OCI-LY1 (cell line): ENCODE measurements at regions not wholly inside any gene's neighbourhood (a gene's known extent, or its start where the extent isn't known, plus 50 kb on each side); places are given as distances from the start of the nearest gene placed in this dataset.

Experiments
- H2AFZ ChIP-seq: fragments of 200-600 bp; sonication (generic), shearing (Covaris generic); 2 replicates; pipeline ENCODE4 v1.6.0; 2014; ENCODE audit warnings: antibody characterized with exemption, mild to moderate bottlenecking, low read length
- H3F3A ChIP-seq: fragments of 200-600 bp; sonication (generic), shearing (Covaris generic); 2 replicates; pipeline ENCODE4 v1.6.0; 2014; ENCODE audit warnings: mild to moderate bottlenecking, antibody characterized with exemption, low read length, moderate library complexity; ENCODE audit not compliant: insufficient read depth
- H3K27ac ChIP-seq: fragments of 200-600 bp; sonication (generic); 2 replicates; pipeline ENCODE4 v1.5.1; 2014; ENCODE audit warnings: low read length, mixed run types, mild to moderate bottlenecking, low read depth; ENCODE audit not compliant: poor library complexity, severe bottlenecking
- H3K27me3 ChIP-seq: fragments of 200-600 bp; sonication (generic); 2 replicates; pipeline ENCODE4 v1.6.0; 2014; ENCODE audit warnings: antibody characterized with exemption, mild to moderate bottlenecking, low read length, moderate library complexity; ENCODE audit not compliant: insufficient read depth
- H3K36me3 ChIP-seq: fragments of 200-600 bp; sonication (generic); 2 replicates; pipeline ENCODE4 v1.6.1; 2014; ENCODE audit warnings: mild to moderate bottlenecking, antibody characterized with exemption, low read length, moderate library complexity, mixed read lengths; ENCODE audit not compliant: insufficient read depth
- H3K4me1 ChIP-seq: fragments of 200-600 bp; sonication (generic); 2 replicates; pipeline ENCODE4 v1.5.1; 2014; ENCODE audit warnings: mild to moderate bottlenecking, low read length, moderate library complexity; ENCODE audit not compliant: insufficient read depth, severe bottlenecking
- H3K4me2 ChIP-seq: fragments of 200-600 bp; sonication (generic), shearing (Covaris generic); 2 replicates; pipeline ENCODE4 v1.6.1; 2014; ENCODE audit warnings: low read length
- H3K4me3 ChIP-seq: fragments of 200-600 bp; sonication (generic); 2 replicates; pipeline ENCODE4 v1.5.1; 2014; ENCODE audit warnings: low read length, low read depth, mild to moderate bottlenecking, mixed read lengths; ENCODE audit not compliant: poor library complexity, severe bottlenecking
- H3K79me2 ChIP-seq: fragments of 200-600 bp; shearing (Covaris generic); 2 replicates; pipeline ENCODE4 v1.6.1; 2016; ENCODE audit warnings: mixed run types, low read length, mixed read lengths; ENCODE audit not compliant: insufficient read depth
- H3K9ac ChIP-seq: fragments of 200-600 bp; sonication (generic), shearing (Covaris generic); 2 replicates; pipeline ENCODE4 v1.6.1; 2014; ENCODE audit warnings: mild to moderate bottlenecking, low read length, mixed read lengths
- H3K9me2 ChIP-seq: fragments of 200-600 bp; sonication (generic), shearing (Covaris generic); 2 replicates; pipeline ENCODE4 v1.6.1; 2014; ENCODE audit warnings: low read depth, mild to moderate bottlenecking, low read length, mixed read lengths
- H3K9me3 ChIP-seq: fragments of 200-600 bp; shearing (Covaris generic); 2 replicates; pipeline ENCODE4 v1.6.1; 2014; ENCODE audit warnings: low read length, mixed read lengths
- H4K20me1 ChIP-seq: fragments of 200-600 bp; sonication (generic), shearing (Covaris generic); 2 replicates; pipeline ENCODE4 v1.6.0; 2016; ENCODE audit warnings: mild to moderate bottlenecking, low read length; ENCODE audit not compliant: insufficient read depth
- CTCF ChIP-seq: fragments of 200-600 bp; sonication (generic), shearing (Covaris generic); IDR thresholded peaks from 2 replicates; pipeline ENCODE4 v1.5.1; 2017; ENCODE audit warnings: mild to moderate bottlenecking, antibody characterized with exemption, low read length, moderate library complexity, mixed read lengths
- EZH2 ChIP-seq: fragments of 200-600 bp; sonication (generic), shearing (Covaris generic); IDR thresholded peaks from 2 replicates; pipeline ENCODE4 v1.8.0; 2017; ENCODE audit warnings: borderline replicate concordance, mixed run types, mild to moderate bottlenecking, antibody characterized with exemption, low read length, moderate library complexity, mixed read lengths

GRCh38 chr7:68439897-68440296 lies 1158.4 kb upstream of the AUTS2 start:
- H4K20me1 ChIP-seq: no peaks in the 10 kb centered on the region
- H3K9ac ChIP-seq: no peak overlapping the region
- H3K9me2 ChIP-seq: no peaks in the 10 kb centered on the region
- no peaks in the 10 kb centered on the region for H3K27me3 ChIP-seq
- peaks cover 12% of the 10 kb centered on the region; the same call in 1 of the 2 replicates for H3K9me3 ChIP-seq
- no peak overlapping the region for H3K4me3 ChIP-seq
- H3K4me1 ChIP-seq: no peaks in the 10 kb centered on the region
- no peak overlapping the region for H3K27ac ChIP-seq
- H2AFZ ChIP-seq: no peak overlapping the region
- no peaks in the 10 kb centered on the region for H3F3A ChIP-seq
- H3K36me3 ChIP-seq: no peaks in the 10 kb centered on the region
- no peak for TF ChIP-seq CTCF
- no peak for TF ChIP-seq EZH2
- H3K4me2 ChIP-seq: no peak overlapping the region
- H3K79me2 ChIP-seq: no peaks in the 10 kb centered on the region

DNA sequence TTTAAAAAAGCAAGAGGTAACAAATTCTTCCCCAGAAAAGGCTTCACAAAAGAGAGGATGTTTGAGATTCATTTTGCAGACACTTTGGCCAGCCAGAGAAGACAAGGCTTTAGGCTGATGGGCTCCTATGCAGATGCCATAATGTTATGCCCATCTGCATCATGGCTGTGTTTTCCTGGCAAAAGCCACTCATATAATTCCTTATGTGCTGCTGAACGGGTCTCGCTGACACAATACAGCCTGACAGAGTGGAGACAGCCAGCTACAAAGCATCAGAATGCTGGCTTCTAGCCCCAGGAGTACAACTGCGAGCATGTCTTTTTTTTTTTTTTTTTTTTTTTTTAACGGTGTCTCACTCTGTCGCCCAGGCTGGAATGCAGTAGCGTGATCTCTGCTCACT lies 1157.4 kb upstream of the AUTS2 start:
- TF ChIP-seq CTCF: no peak
- no peak for TF ChIP-seq EZH2
- H3K4me2 ChIP-seq: no peak overlapping the region
- no peaks in the 10 kb centered on the region for H4K20me1 ChIP-seq
- H3K36me3 ChIP-seq: no peaks in the 10 kb centered on the region
- H3K4me3 ChIP-seq: no peak overlapping the region
- no peak overlapping the region for H3K9ac ChIP-seq
- H3K9me2 ChIP-seq: no peaks in the 10 kb centered on the region
- no peaks in the 10 kb centered on the region for H3K79me2 ChIP-seq
- no peak overlapping the region for H2AFZ ChIP-seq
- no peak overlapping the region for H3K27ac ChIP-seq
- no peaks in the 10 kb centered on the region for H3K4me1 ChIP-seq
- no peaks in the 10 kb centered on the region for H3K27me3 ChIP-seq
- no peaks in the 10 kb centered on the region for H3F3A ChIP-seq
- peaks cover 12% of the 10 kb centered on the region; the same call in 1 of the 2 replicates for H3K9me3 ChIP-seq

DNA sequence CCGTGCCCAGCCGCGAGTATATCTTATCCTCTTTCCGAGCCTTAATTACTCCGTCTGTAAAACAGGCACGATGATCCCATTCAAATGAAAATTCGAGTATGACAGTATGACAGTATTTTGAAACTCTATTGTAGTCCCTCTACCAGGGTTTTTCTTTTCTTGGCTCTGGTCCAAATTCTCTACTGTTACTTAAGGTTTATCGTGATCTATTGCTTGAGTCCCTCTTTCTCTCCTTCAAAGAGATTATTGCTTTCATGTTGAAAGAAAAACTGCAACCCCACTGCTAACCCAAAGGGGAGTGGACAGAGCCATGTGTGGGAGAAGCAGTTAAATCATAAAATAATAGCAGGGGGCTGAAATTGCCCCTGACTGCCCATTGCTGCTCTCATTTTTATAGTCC lies 1156.6 kb upstream of the AUTS2 start:
- Histone ChIP-seq H2AFZ (no peak overlapping the region), H3K4me3 (no peak overlapping the region), H3K9me3 (peaks cover 12% of the 10 kb centered on the region; the same call in 1 of the 2 replicates), H3K9ac (no peak overlapping the region), H3K27me3 (no peaks in the 10 kb centered on the region), H3K79me2 (no peaks in the 10 kb centered on the region), H3K4me1 (no peaks in the 10 kb centered on the region), H3K9me2 (no peaks in the 10 kb centered on the region), H3K36me3 (no peaks in the 10 kb centered on the region), H4K20me1 (no peaks in the 10 kb centered on the region), H3K4me2 (no peak overlapping the region), H3K27ac (no peak overlapping the region), H3F3A (no peaks in the 10 kb centered on the region)
- TF ChIP-seq CTCF (no peak), EZH2 (no peak)
